ENCODE measurements at regions not wholly inside any gene's neighbourhood (a gene's known extent, or its start where the extent isn't known, plus 50 kb on each side); places are given as distances from the start of the nearest gene placed in this dataset.

GRCh38 chr17:62867303-62867702 lies 59.2 kb upstream of the MARCHF10 start:
- H3K36me3 ChIP-seq (replicated peaks in 1 of 2; ENCODE audit: control extremely low read depth in 1 of 2, control insufficient read depth in 1 of 2, extremely low read depth in 1 of 2, insufficient read depth in 2 of 2, low read length in 1 of 2): no peaks in the 10 kb centered on the region
- Mint-ChIP-seq H3K9me3 (ENCODE audit: insufficient read depth) (no peaks in the 10 kb centered on the region), H3K4me3 (no peak overlapping the region), H3K27ac (no peak overlapping the region), H3K4me1 (no peaks in the 10 kb centered on the region), H3K27me3 (peaks cover 23% of the 10 kb centered on the region)
- ChIA-PET POLR2A (no interaction called here), CTCF (no interaction called here)
- no peaks in the 10 kb centered on the region for H3K79me2 ChIP-seq (ENCODE audit: control insufficient read depth, insufficient read depth, low read length)
- DNase-seq (no peak), ATAC-seq (ENCODE audit: low read depth) (no peak)
- H3K9ac ChIP-seq (ENCODE audit: low read length): no peak overlapping the region
- H3K4me1 ChIP-seq (ENCODE audit: control insufficient read depth in 2 of 2, insufficient read depth in 2 of 2, low read length in 2 of 2): no peaks in the 10 kb centered on the region
- no peak overlapping the region for H3K4me2 ChIP-seq (replicated peaks; ENCODE audit: low read depth, low read length, poor library complexity, severe bottlenecking)
- H3K4me3 ChIP-seq (ENCODE audit: control extremely low read depth in 1 of 5, extremely low read depth in 1 of 5, insufficient read depth in 1 of 5, low read depth in 2 of 5, low read length in 4 of 5): no peak overlapping the region
- intact Hi-C loops (cut with micrococcal nuclease): no loop called here
- 100% methylated on average over 1 of the region's 5 CpGs for WGBS (ENCODE audit: insufficient coverage)
- H2AFZ ChIP-seq (ENCODE audit: insufficient read depth, low read depth, low read length, poor library complexity, severe bottlenecking): no peak overlapping the region
- no peak overlapping the region for H3K27ac ChIP-seq (ENCODE audit: low read length in 2 of 2)
- H3K9me3 ChIP-seq (ENCODE audit: control extremely low read depth in 1 of 3, control insufficient read depth in 2 of 3, insufficient read depth in 1 of 3, low read length in 2 of 3): peaks cover 0 to 4% (median 0%) of the 10 kb centered on the region in 3 donors
- TF ChIP-seq CTCF (IDR thresholded peaks at IDR 0.05) (no peak), EZH2 (IDR thresholded peaks at IDR 0.05; ENCODE audit: borderline replicate concordance, insufficient read depth, low read depth, low read length, poor library complexity, severe bottlenecking) (no peak)
- no peaks in the 10 kb centered on the region for H4K20me1 ChIP-seq (ENCODE audit: control insufficient read depth, insufficient read depth, low read length, poor library complexity, severe bottlenecking)
- peaks cover 0 to 9% (median 1%) of the 10 kb centered on the region in 4 experiments for H3K27me3 ChIP-seq (replicated peaks in 1 of 4; ENCODE audit: control extremely low read depth in 1 of 4, control insufficient read depth in 3 of 4, insufficient read depth in 4 of 4, low read length in 3 of 4)

GRCh38 chr17:62866471-62866870 lies 58.4 kb upstream of the MARCHF10 start:
- no peaks in the 10 kb centered on the region for H3K36me3 ChIP-seq (replicated peaks in 1 of 2; ENCODE audit: control extremely low read depth in 1 of 2, control insufficient read depth in 1 of 2, extremely low read depth in 1 of 2, insufficient read depth in 2 of 2, low read length in 1 of 2)
- Mint-ChIP-seq H3K27ac (no peak overlapping the region), H3K27me3 (peaks cover 30% of the 10 kb centered on the region), H3K4me1 (no peaks in the 10 kb centered on the region), H3K9me3 (ENCODE audit: insufficient read depth) (no peaks in the 10 kb centered on the region), H3K4me3 (no peak overlapping the region)
- WGBS (ENCODE audit: insufficient coverage): no CpG with 5 or more reads among the region's 3 CpGs
- H3K79me2 ChIP-seq (ENCODE audit: control insufficient read depth, insufficient read depth, low read length): no peaks in the 10 kb centered on the region
- peaks cover 0 to 4% (median 0%) of the 10 kb centered on the region in 3 donors for H3K9me3 ChIP-seq (ENCODE audit: control extremely low read depth in 1 of 3, control insufficient read depth in 2 of 3, insufficient read depth in 1 of 3, low read length in 2 of 3)
- ATAC-seq (ENCODE audit: low read depth): no peak
- POLR2A ChIA-PET: no interaction called here
- TF ChIP-seq CTCF (IDR thresholded peaks at IDR 0.05) (no peak), EZH2 (IDR thresholded peaks at IDR 0.05; ENCODE audit: borderline replicate concordance, insufficient read depth, low read depth, low read length, poor library complexity, severe bottlenecking) (no peak)
- no peak overlapping the region for H3K9ac ChIP-seq (ENCODE audit: low read length)
- H3K27me3 ChIP-seq (replicated peaks in 1 of 4; ENCODE audit: control extremely low read depth in 1 of 4, control insufficient read depth in 3 of 4, insufficient read depth in 4 of 4, low read length in 3 of 4): peaks cover 0 to 9% (median 2%) of the 10 kb centered on the region in 4 experiments
- CTCF ChIA-PET: no interaction called here
- no peak overlapping the region for H3K4me2 ChIP-seq (replicated peaks; ENCODE audit: low read depth, low read length, poor library complexity, severe bottlenecking)
- H2AFZ ChIP-seq (ENCODE audit: insufficient read depth, low read depth, low read length, poor library complexity, severe bottlenecking): no peak overlapping the region
- H3K27ac ChIP-seq (ENCODE audit: low read length in 2 of 2): no peak overlapping the region
- intact Hi-C loops (cut with micrococcal nuclease): no loop called here
- H4K20me1 ChIP-seq (ENCODE audit: control insufficient read depth, insufficient read depth, low read length, poor library complexity, severe bottlenecking): no peaks in the 10 kb centered on the region
- no peaks in the 10 kb centered on the region for H3K4me1 ChIP-seq (ENCODE audit: control insufficient read depth in 2 of 2, insufficient read depth in 2 of 2, low read length in 2 of 2)
- DNase-seq: no peak
- H3K4me3 ChIP-seq (ENCODE audit: control extremely low read depth in 1 of 5, extremely low read depth in 1 of 5, insufficient read depth in 1 of 5, low read depth in 2 of 5, low read length in 4 of 5): no peak overlapping the region
